ENCODE measurements at regions not wholly inside any gene's neighbourhood (a gene's known extent, or its start where the extent isn't known, plus 50 kb on each side); places are given as distances from the start of the nearest gene placed in this dataset.
"Not testable (repeated sequence)": the region's sequence is repeated elsewhere in the genome, so short reads cannot be mapped to it uniquely, and the experiment has no call there.

GRCh38 chr10:52558090-52558489 is 214.5 kb downstream of the MBL2 start:
- H3K36me3 ChIP-seq (replicated peaks) = no peaks in the 10 kb centered on the region
- in situ Hi-C loops (cut with MboI; ENCODE audit: low sequenced_read_pairs) = no loop called here
- H3K4me1 ChIP-seq = no peaks in the 10 kb centered on the region
- no peaks in the 10 kb centered on the region for H3K9me3 ChIP-seq
- DNase-seq (ENCODE audit: low spot score in 2 of 2) = no peak
- no peak overlapping the region for H3K4me3 ChIP-seq
- no peaks in the 10 kb centered on the region for H3K27me3 ChIP-seq (ENCODE audit: low read depth)

GRCh38 chr10:52561322-52561721 is 211.3 kb downstream of the MBL2 start:
- H3K36me3 ChIP-seq (replicated peaks) = no peaks in the 10 kb centered on the region
- H3K27me3 ChIP-seq (ENCODE audit: low read depth) = no peaks in the 10 kb centered on the region
- no peaks in the 10 kb centered on the region for H3K9me3 ChIP-seq
- no peak for DNase-seq (ENCODE audit: low spot score in 2 of 2)
- H3K4me3 ChIP-seq = no peak overlapping the region
- in situ Hi-C loops (cut with MboI; ENCODE audit: low sequenced_read_pairs) = loop anchor here (10.0 kb wide), 1 partner anchor 247 kb away; the partner anchor contains the start of gene DKK1
- H3K4me1 ChIP-seq = no peaks in the 10 kb centered on the region

GRCh38 chr10:52563360-52563759 is 209.2 kb downstream of the MBL2 start:
- H3K4me3 ChIP-seq = no peak overlapping the region
- no peaks in the 10 kb centered on the region for H3K36me3 ChIP-seq (replicated peaks)
- H3K9me3 ChIP-seq = no peaks in the 10 kb centered on the region
- in situ Hi-C loops (cut with MboI; ENCODE audit: low sequenced_read_pairs) = loop anchor here (10.0 kb wide), 1 partner anchor 249 kb away; the partner anchor contains the start of gene DKK1
- no peaks in the 10 kb centered on the region for H3K4me1 ChIP-seq
- no peak for DNase-seq (ENCODE audit: low spot score in 2 of 2)
- no peaks in the 10 kb centered on the region for H3K27me3 ChIP-seq (ENCODE audit: low read depth)

- Histone ChIP-seq H3K9me3 (no peaks in the 10 kb centered on the region), H3K27me3 (ENCODE audit: low read depth) (0 out of 2 replicates have a peak, but pooled peaks cover 2% of the 10 kb centered on the region), H3K4me3 (no peak overlapping the region), H3K36me3 (replicated peaks) (no peaks in the 10 kb centered on the region), H3K4me1 (no peaks in the 10 kb centered on the region)
- in situ Hi-C loops (cut with MboI; ENCODE audit: low sequenced_read_pairs) = loop anchor here (10.0 kb wide), 1 partner anchor 252 kb away; the partner anchor contains the start of gene DKK1
- peak; percentile 22 to 45 for DNase-seq (ENCODE audit: low spot score in 2 of 2)
These were observed 205.9 kb downstream of the MBL2 start for GRCh38 chr10:52566471-52567246.

GRCh38 chr10:52567247-52567580 is 205.4 kb downstream of the MBL2 start:
- no peaks in the 10 kb centered on the region for H3K36me3 ChIP-seq (replicated peaks)
- no peaks in the 10 kb centered on the region for H3K4me1 ChIP-seq
- DNase-seq (ENCODE audit: low spot score in 2 of 2) = no peak
- H3K27me3 ChIP-seq (ENCODE audit: low read depth) = 0 out of 2 replicates have a peak, but pooled peaks cover 2% of the 10 kb centered on the region
- H3K4me3 ChIP-seq = no peak overlapping the region
- in situ Hi-C loops (cut with MboI; ENCODE audit: low sequenced_read_pairs) = loop anchor here (10.0 kb wide), 1 partner anchor 252 kb away; the partner anchor contains the start of gene DKK1
- H3K9me3 ChIP-seq = no peaks in the 10 kb centered on the region

GRCh38 chr10:52568309-52568708 is 204.3 kb downstream of the MBL2 start:
- no peak for DNase-seq (ENCODE audit: low spot score in 2 of 2)
- H3K36me3 ChIP-seq (replicated peaks) = no peaks in the 10 kb centered on the region
- H3K27me3 ChIP-seq (ENCODE audit: low read depth) = peaks cover 2% of the 10 kb centered on the region; the same call in 1 of the 2 replicates
- in situ Hi-C loops (cut with MboI; ENCODE audit: low sequenced_read_pairs) = loop anchor here (10.0 kb wide), 1 partner anchor 254 kb away; the partner anchor contains the start of gene DKK1
- no peak overlapping the region for H3K4me3 ChIP-seq
- no peaks in the 10 kb centered on the region for H3K4me1 ChIP-seq
- no peaks in the 10 kb centered on the region for H3K9me3 ChIP-seq

- Histone ChIP-seq H3K36me3 (replicated peaks) (no peaks in the 10 kb centered on the region), H3K27me3 (ENCODE audit: low read depth) (peaks cover 16% of the 10 kb centered on the region), H3K4me1 (no peaks in the 10 kb centered on the region), H3K4me3 (no peak overlapping the region), H3K9me3 (no peaks in the 10 kb centered on the region)
- no peak for DNase-seq (ENCODE audit: low spot score in 2 of 2)
- in situ Hi-C loops (cut with MboI; ENCODE audit: low sequenced_read_pairs) = no loop called here
These were observed 202.1 kb downstream of the MBL2 start for GRCh38 chr10:52570490-52570889.

- H3K9me3 ChIP-seq = no peaks in the 10 kb centered on the region
- H3K36me3 ChIP-seq (replicated peaks) = no peaks in the 10 kb centered on the region
- no peaks in the 10 kb centered on the region for H3K4me1 ChIP-seq
- H3K27me3 ChIP-seq (ENCODE audit: low read depth) = peaks cover 17% of the 10 kb centered on the region
- no peak for DNase-seq (ENCODE audit: low spot score in 2 of 2)
- no peak overlapping the region for H3K4me3 ChIP-seq
- in situ Hi-C loops (cut with MboI; ENCODE audit: low sequenced_read_pairs) = no loop called here
These were observed 201.6 kb downstream of the MBL2 start for GRCh38 chr10:52571018-52571417.

GRCh38 chr10:52571516-52572182 is 200.9 kb downstream of the MBL2 start:
- in situ Hi-C loops (cut with MboI; ENCODE audit: low sequenced_read_pairs) = no loop called here
- Histone ChIP-seq H3K4me3 (no peak overlapping the region), H3K4me1 (no peaks in the 10 kb centered on the region), H3K9me3 (no peaks in the 10 kb centered on the region), H3K36me3 (replicated peaks) (no peaks in the 10 kb centered on the region), H3K27me3 (ENCODE audit: low read depth) (peaks cover 21% of the 10 kb centered on the region)
- DNase-seq (ENCODE audit: low spot score in 2 of 2) = no peak

GRCh38 chr10:52573347-52573746 is 199.2 kb downstream of the MBL2 start:
- peaks cover 23% of the 10 kb centered on the region for H3K27me3 ChIP-seq (ENCODE audit: low read depth)
- no peak for DNase-seq (ENCODE audit: low spot score in 2 of 2)
- H3K36me3 ChIP-seq (replicated peaks) = no peaks in the 10 kb centered on the region
- in situ Hi-C loops (cut with MboI; ENCODE audit: low sequenced_read_pairs) = no loop called here
- H3K9me3 ChIP-seq = no peaks in the 10 kb centered on the region
- H3K4me1 ChIP-seq = no peaks in the 10 kb centered on the region
- H3K4me3 ChIP-seq = no peak overlapping the region

- in situ Hi-C loops (cut with MboI; ENCODE audit: low sequenced_read_pairs) = no loop called here
- H3K4me1 ChIP-seq = no peaks in the 10 kb centered on the region
- H3K36me3 ChIP-seq (replicated peaks) = no peaks in the 10 kb centered on the region
- no peak for DNase-seq (ENCODE audit: low spot score in 2 of 2)
- no peak overlapping the region for H3K4me3 ChIP-seq
- no peaks in the 10 kb centered on the region for H3K9me3 ChIP-seq
- peaks cover 21% of the 10 kb centered on the region for H3K27me3 ChIP-seq (ENCODE audit: low read depth)
These were observed 197.9 kb downstream of the MBL2 start for GRCh38 chr10:52574697-52575096.

- Histone ChIP-seq H3K36me3 (replicated peaks) (no peaks in the 10 kb centered on the region), H3K4me3 (no peak overlapping the region), H3K9me3 (no peaks in the 10 kb centered on the region), H3K4me1 (no peaks in the 10 kb centered on the region), H3K27me3 (ENCODE audit: low read depth) (peaks cover 21% of the 10 kb centered on the region)
- in situ Hi-C loops (cut with MboI; ENCODE audit: low sequenced_read_pairs) = no loop called here
- DNase-seq (ENCODE audit: low spot score in 2 of 2) = no peak
These were observed 195.5 kb downstream of the MBL2 start for GRCh38 chr10:52577047-52577446.

- no peak overlapping the region for H3K4me3 ChIP-seq
- in situ Hi-C loops (cut with MboI; ENCODE audit: low sequenced_read_pairs) = no loop called here
- no peak for DNase-seq (ENCODE audit: low spot score in 2 of 2)
- no peaks in the 10 kb centered on the region for H3K36me3 ChIP-seq (replicated peaks)
- H3K4me1 ChIP-seq = no peaks in the 10 kb centered on the region
- no peaks in the 10 kb centered on the region for H3K9me3 ChIP-seq
- peaks cover 17% of the 10 kb centered on the region for H3K27me3 ChIP-seq (ENCODE audit: low read depth)
These were observed 193.6 kb downstream of the MBL2 start for GRCh38 chr10:52578871-52579405.

- H3K4me1 ChIP-seq; H3K27me3 ChIP-seq (ENCODE audit: low read depth); H3K36me3 ChIP-seq (replicated peaks); H3K4me3 ChIP-seq; H3K9me3 ChIP-seq; DNase-seq (ENCODE audit: low spot score in 2 of 2); in situ Hi-C loops (cut with MboI; ENCODE audit: low sequenced_read_pairs): not testable (repeated sequence)
These were observed 190.9 kb downstream of the MBL2 start for GRCh38 chr10:52581636-52582035.
